ENCODE measurements at regions not wholly inside any gene's neighbourhood (a gene's known extent, or its start where the extent isn't known, plus 50 kb on each side); places are given as distances from the start of the nearest gene placed in this dataset.

DNA sequence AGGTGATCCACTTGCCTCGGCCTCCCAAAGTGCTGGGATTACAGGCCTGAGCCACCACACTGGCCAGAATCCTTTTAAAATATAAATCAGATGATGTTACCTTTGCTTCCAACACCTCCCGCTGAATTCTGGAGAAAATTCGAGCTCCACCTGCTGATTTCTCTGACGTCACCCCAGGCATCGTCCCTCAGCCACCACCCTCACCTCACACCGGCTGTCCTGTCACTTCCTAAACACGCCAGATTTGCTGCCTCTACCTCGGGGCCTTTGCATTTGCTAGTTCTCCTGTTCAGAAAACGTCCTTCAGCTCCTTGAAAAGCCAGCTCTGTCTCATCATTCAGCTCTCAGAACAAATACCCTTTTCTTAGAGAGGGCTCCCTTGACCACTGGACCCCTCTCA is 57.9 kb downstream of the FBXO2 start:
- peaks cover 17% of the 10 kb centered on the region for H3K27me3 ChIP-seq (ENCODE audit: low read depth)
- no peak overlapping the region for H3K27ac ChIP-seq
- intact Hi-C loops (cut with DNase I): no loop called here
- TF ChIP-seq, protein P1, sequence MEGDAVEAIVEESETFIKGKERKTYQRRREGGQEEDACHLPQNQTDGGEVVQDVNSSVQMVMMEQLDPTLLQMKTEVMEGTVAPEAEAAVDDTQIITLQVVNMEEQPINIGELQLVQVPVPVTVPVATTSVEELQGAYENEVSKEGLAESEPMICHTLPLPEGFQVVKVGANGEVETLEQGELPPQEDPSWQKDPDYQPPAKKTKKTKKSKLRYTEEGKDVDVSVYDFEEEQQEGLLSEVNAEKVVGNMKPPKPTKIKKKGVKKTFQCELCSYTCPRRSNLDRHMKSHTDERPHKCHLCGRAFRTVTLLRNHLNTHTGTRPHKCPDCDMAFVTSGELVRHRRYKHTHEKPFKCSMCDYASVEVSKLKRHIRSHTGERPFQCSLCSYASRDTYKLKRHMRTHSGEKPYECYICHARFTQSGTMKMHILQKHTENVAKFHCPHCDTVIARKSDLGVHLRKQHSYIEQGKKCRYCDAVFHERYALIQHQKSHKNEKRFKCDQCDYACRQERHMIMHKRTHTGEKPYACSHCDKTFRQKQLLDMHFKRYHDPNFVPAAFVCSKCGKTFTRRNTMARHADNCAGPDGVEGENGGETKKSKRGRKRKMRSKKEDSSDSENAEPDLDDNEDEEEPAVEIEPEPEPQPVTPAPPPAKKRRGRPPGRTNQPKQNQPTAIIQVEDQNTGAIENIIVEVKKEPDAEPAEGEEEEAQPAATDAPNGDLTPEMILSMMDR (IDR thresholded peaks at IDR 0.05): no peak
- no peaks in the 10 kb centered on the region for H3K36me3 ChIP-seq
- H3K4me1 ChIP-seq: peaks cover 7% of the 10 kb centered on the region
- DNase-seq (no peak), ATAC-seq (no peak)
- no peak overlapping the region for H3K4me3 ChIP-seq
- no peaks in the 10 kb centered on the region for H3K9me3 ChIP-seq

DNA sequence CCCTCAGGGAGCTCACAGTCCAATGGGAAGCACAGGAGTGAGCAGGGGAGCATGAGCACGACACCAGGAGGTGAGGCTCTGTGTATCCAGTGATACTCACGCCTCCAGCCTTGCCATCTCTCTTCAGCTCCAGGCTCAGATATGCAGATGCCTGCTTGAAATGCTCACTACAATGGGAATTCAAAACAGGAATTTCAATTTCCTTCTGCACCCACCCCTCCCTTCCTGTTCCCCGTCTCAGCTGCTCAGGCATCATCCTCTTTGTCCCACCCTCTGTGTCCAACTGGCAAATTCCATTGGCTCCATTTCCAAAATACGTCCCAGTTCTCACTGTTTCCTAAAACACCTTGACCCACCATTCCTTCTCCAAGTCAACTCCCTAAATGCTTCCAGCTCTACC is 58.9 kb downstream of the FBXO2 start:
- Histone ChIP-seq H3K27ac (peak overlapping the region; percentile 62), H3K36me3 (no peaks in the 10 kb centered on the region), H3K4me3 (no peak overlapping the region), H3K9me3 (no peaks in the 10 kb centered on the region), H3K4me1 (peaks cover 7% of the 10 kb centered on the region), H3K27me3 (ENCODE audit: low read depth) (peaks cover 11% of the 10 kb centered on the region)
- ATAC-seq (no peak), DNase-seq (no peak)
- intact Hi-C loops (cut with DNase I): no loop called here
- TF ChIP-seq, protein P1 (IDR thresholded peaks at IDR 0.05): no peak

DNA sequence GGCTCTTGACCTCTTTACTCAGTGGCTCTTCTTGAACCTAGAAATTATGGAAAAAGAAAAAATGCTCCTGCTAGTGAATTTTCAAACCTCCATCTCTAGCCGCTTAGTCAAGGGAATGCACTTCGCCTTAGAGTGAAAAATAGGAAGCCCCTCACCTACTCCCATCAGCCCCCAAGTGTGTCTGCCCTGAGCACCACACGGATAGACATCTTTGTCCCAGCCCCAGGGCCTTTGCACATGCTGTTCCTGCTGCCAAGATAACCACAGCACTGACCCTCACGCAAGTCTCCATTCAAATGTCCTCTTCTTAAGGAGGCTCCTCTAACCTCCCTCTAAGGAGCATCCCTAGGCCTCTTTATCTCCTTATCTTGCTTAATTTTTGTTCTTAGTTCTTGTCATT is 59.6 kb downstream of the FBXO2 start:
- ATAC-seq (no peak), DNase-seq (no peak)
- Histone ChIP-seq H3K36me3 (no peaks in the 10 kb centered on the region), H3K4me1 (peaks cover 7% of the 10 kb centered on the region), H3K27me3 (ENCODE audit: low read depth) (peaks cover 9% of the 10 kb centered on the region), H3K27ac (peak overlapping the region; percentile 62), H3K4me3 (no peak overlapping the region), H3K9me3 (no peaks in the 10 kb centered on the region)
- intact Hi-C loops (cut with DNase I): no loop called here
- TF ChIP-seq, protein P1 (IDR thresholded peaks at IDR 0.05): no peak

DNA sequence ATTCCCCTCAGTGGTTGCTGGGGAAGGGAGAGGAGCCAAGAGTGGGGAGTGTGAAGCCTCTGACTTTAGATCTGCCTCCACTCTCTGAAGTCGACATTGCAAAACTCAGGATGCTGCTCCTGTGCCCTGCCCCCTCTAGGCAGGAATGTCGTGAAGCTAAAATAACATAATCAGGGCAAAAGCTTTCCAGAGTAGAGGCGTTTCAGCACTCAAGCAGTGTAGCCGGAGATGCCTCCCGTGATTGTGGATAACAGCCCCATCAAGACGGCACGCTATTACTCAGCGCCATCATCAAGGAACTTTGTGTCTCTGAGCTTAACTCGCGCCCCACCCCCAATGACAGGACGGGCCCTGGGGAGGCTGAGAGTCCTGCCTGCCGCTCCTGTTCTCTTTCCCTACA is 60.0 kb downstream of the FBXO2 start:
- Histone ChIP-seq H3K9me3 (no peaks in the 10 kb centered on the region), H3K4me1 (peaks cover 7% of the 10 kb centered on the region), H3K27me3 (ENCODE audit: low read depth) (peaks cover 5% of the 10 kb centered on the region), H3K4me3 (no peak overlapping the region), H3K36me3 (no peaks in the 10 kb centered on the region), H3K27ac (no peak overlapping the region)
- TF ChIP-seq, protein P1 (IDR thresholded peaks at IDR 0.05): no peak
- intact Hi-C loops (cut with DNase I): no loop called here
- DNase-seq (no peak), ATAC-seq (no peak)

DNA sequence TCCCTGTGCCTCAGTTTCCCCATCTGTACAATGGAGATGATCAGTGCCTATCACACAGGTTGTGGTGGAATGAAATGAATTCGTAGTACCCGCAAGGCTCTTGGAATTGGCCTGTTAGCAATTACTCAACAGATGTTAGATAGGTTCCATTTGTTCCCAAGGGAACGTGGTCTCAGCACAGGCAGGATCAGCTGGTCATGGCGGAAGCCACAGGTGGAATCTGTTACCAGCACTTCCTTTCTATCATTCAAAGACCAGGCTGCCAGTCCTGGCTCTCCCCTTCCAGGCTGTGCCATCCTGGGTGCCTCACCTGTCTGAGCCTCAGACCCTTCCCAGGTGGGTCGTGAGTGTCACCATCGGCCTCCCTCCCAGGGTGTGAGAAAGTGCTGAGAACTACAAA is 61.5 kb downstream of the FBXO2 start:
- no peak for DNase-seq

More for the DNA sequence above, 61.5 kb downstream of the FBXO2 start:
- TF ChIP-seq, protein P1 (IDR thresholded peaks at IDR 0.05): no peak
- Histone ChIP-seq H3K27ac (no peak overlapping the region), H3K4me3 (no peak overlapping the region), H3K27me3 (ENCODE audit: low read depth) (peaks cover 3% of the 10 kb centered on the region), H3K9me3 (no peaks in the 10 kb centered on the region), H3K4me1 (peaks cover 7% of the 10 kb centered on the region), H3K36me3 (no peaks in the 10 kb centered on the region)
- ATAC-seq: no peak
- intact Hi-C loops (cut with DNase I): no loop called here

Data from lower lobe of right lung (tissue), 2 donors.